SW480 (cell line): ENCODE measurements at regions not wholly inside any gene's neighbourhood (a gene's known extent, or its start where the extent isn't known, plus 50 kb on each side); places are given as distances from the start of the nearest gene placed in this dataset.

Experiments used
- DNase-seq: peaks from one replicate; pipeline ENCODE4 v3.0.0-alpha.2; 2016; ENCODE audit warnings: low spot score

DNA sequence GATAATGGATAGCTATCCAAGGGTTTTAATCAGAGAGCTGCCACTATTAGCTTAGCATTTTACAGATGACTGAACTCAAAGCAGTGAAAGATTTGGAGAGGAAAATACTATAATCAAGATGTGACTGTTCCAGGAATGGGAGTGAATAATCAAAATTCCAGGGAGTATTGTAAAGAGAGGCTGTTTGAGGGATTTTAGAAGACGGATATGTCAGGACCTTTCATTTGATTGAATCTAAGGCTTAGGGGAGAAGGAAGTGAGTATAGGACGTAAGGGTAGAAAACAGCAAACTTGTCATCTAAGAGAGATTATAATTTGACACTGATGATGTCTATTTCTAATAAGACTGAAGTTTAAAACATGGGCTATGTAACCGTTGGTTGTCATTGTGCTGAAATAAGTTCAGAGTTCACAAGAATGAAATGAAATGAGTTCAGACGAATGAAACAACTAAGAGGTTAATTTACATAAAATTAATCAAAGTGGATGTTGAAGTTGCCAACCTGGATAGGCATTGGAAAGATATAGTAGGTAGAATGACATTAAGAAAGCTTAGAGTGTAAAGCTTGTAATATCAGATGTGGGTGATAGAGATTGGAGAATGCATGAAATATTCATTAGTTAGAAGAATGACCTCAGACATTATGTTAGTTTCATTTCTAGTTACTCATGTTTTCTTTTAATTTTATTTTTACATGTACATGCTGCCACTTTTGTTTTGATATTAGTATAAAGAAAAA is 842.8 kb downstream of the SI start:
- no peak for DNase-seq

DNA sequence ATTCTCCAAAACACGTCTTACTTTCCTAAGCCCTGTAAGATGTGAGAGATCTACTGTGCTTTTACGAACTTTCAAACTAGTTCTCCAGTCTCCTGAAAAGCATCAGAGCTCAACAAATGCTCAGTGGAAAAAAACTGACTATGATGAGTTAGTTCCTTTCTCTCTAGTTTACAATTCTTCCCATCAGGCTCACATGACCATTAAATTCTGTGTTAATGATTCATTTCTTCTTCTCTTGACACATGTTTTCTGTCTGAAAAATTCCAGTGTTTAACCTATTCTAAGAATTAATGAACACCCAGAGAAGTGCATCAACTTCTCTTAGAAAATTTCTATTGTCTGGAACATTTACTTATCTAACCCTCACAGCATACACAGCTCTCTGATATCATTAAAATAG is 844.3 kb downstream of the SI start:
- no peak for DNase-seq

DNA sequence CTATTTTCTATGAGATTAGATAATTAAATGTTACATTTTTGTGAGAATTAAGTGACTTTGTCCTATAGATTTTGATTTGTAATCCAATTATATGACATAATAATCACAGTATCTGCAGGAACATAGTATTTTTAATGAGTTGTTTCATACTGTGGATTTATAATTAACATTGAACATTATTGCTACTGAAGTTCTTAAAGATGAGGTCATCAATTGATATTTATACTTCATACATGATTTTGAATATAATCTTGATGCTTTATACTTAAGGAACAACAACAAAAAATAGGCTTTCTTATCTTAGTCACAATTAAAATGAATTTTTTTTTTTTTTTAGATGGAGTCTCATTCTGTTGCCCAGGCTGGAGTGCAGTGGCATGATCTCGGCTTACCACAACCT is 846.6 kb downstream of the SI start:
- no peak for DNase-seq

DNA sequence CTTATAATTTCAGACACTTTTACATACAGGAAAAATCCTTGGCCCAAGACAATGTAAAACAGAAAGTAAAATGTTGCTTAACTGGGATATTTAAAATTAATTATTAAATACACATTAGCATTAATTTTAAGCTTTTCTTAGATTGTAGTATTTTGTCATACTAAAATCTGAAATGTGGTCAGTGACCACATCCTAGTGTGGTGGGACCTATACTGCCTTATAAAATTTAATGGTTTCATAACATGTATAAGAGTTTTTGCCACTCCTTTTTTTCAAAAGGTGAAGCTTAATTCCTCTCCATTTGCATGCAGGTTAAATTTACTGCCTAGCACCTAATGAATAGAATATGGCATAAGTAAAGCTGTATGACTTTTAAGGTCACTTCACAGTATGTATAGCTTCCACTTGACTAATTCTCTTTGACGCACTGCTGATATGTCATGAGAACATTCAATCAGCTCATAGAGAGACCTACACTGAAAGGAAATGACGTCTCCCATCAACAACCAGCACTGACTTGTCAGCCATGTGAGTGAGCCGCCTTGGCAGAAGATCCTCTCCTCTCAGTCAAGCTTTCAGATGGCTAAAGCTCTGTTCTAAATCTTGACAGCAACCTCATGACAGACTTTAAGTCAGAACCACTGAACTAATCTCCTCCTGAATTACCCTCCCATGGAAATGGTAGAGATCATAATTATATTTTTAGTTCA is 847.8 kb downstream of the SI start:
- no peak for DNase-seq

DNA sequence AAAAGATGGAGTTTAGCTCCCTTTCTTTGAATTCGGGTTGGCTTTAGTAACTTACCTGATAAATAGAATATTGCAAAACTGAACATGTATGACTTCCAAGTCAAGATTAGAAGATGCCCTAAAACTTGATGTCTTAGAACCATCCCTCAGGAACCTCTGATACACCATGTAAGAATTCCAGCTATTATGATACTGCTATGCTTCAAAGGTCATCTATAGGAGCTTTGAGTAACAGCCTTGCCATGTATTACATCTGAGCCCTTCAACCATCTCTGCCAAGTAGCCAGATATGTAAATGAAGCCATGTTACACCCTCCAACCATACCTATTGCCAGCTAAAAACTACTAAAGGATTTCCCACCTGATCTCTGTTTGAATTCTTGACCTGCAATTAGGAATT is 854.2 kb downstream of the SI start:
- no peak for DNase-seq

DNA sequence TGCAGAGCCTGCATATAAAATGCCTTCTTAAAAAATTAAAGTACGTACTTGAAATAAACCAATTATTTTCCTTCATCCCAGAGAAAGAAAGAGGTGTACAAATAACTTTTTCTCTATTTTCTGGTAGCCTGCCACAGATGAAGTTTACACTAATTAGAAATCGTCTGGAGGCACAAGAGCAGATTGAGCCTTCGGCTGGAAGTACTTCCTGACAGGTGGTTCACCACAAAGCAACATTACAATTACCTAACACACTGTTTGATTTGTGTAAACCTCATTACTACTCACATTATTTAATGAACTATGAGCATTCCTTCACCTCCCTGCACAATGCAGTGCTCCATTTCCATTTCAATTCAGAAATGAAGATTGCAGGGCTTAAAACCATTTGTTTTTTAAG is 856.1 kb downstream of the SI start:
- no peak for DNase-seq

DNA sequence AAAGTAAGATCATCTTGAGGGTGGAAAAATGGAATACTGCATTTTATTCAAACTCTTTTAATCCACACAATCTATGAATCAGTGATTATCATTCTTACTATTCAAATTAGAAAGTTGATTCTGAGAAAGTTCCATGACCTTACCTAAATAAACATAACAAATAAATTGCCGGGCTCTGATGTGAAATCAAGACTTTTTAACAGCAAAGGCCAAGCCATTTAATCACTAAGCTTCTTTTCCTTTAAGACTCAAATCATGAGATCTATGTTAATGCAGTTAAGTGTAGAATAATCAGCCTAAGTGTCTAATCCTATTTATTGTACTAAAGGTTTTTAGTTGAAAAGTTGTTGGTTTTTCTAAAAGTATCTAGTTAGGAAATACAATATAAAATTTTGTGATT is 857.0 kb downstream of the SI start:
- DNase-seq: no peak

DNA sequence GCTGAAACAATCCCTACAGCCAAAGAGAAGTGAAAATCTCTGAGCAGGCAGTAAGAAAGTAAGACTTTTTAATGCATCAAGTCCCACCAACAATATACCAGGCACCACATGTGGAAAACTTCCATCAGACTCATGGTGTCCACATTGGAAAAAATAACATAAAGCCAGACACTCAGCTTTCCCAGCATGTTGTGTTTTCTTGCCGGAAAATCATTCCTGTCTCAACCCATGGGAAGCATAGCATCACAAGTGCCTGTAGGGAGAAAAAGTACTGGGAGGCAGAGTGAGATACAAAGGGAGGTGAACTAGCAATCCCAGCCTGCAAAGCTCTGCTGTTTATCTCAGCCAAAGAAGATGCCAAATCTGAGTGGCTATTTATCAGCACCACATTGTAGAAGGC is 868.9 kb downstream of the SI start:
- DNase-seq: no peak

DNA sequence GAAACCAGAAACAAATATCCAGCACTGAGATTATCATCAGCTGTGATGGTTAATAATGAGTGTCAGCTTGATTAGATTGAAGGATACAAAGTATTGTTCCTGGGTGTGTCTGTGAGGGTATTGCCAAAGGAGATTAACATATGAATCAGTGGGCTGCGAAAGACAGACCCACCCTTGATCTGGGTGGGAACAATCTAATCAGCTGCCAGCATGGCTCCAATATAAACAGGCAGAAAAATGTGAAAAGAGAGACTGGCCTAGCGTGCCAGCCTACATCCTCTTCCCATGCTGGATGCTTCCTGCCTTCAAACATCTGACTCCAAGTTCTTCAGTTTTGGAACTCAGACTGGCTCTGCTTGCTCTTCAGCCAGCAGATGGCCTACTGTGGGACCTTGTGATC is 869.5 kb downstream of the SI start:
- DNase-seq: no peak

DNA sequence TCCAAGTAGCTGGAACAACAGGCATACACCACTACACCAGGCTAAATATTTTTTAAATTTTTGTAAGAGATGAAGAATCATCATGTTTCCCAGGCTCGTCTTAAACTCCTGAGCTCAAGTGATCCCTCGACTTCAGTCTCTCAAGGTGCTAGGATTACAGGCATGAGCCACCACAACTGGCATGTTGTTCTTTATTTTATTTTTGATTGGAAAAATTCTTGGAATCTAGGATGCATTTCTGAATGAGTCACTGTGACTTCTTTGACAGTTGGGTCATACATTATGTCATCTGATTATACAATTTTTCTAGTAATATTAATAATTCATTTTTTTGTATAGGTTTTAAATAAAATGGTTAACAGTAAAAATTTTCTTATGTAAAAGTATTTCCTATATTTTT is 870.2 kb downstream of the SI start:
- no peak for DNase-seq

DNA sequence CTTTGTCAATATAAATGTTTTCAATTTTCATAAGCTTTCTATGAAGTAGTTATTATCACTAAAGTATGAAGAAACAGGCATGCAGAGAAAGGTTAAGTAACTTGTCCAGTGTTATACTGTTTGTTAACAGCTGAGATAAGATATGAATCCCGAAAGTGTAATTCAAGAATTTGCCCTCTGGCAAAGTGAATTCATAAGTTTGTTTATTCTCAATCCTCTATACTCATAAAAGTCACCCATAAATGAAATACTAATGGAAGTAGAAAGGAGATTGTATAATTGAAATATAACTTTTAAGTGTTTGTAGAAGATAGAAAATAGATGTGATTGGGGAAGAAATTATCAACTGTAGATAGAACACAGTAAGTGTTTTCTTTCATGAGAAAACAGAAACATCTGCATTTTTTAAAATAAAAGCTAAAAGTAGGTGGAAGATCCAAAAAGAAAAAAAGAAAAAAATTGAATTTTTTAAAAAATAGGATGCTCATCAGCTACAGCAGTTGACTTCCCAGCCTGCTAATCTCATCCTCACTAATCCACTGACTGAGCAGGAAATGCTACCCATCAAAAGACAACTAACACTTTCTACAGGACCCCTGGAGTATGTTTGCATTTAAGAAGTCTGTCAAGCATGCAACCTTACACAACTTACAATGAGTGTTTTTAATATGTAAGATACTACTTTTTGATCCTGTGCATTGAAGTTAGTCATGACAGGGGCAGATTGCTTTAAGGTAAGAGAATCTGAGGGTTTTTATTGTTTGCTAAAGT is 878.1 kb downstream of the SI start:
- DNase-seq: no peak

DNA sequence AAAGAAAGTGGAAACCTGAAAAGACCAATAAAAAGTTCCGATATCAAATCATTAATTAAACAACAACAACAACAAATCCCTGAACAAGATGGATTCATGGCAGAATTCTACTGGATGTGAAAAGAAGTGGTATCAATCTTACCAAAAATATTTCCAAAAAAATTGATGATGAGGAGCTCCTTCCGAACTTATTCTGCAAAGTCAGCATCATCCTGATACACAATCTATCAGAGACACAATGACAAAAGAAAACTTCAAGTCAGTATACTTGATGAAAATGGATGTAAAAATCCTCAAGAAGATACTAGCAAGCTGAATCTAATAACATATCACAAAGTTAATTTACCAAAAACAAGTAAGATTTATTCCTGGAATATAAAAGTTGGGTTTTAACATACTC is 881.8 kb downstream of the SI start:
- no peak for DNase-seq

DNA sequence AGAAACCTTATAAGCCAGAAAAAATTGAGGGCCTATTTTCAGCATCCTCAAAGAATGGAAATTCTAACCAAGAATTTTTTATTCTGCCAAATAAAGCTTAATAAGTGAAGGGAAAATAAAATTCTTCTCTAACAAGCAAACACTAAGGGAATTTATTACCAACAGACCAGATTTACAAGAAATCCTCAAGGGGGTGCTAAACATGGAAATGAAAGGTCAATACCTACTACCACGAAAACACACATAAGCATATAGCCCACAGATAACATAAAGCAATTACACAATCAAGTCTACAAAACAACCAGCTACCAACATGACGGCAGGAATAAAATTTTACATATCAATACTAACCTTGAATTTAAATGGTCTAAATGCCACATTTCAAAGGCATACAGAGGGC is 883.5 kb downstream of the SI start:
- no peak for DNase-seq

DNA sequence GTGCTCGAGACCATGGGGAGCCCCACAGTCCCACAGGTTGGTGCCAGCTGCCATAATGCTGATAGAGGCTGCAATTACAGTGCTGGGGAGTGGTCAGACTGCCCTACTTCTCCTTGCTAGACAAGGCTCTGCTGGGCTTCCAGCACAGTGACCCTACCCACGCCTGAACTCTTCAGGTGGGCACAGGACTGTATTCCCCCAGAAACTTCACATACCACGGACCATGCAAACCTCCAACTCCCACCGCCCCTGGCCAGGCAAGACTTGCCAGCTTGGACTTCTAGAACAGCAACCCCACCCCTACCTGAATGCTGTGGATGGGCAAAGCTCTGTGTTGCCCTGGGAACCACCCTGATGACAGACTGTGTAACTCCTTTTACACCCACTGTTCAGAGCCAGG is 885.3 kb downstream of the SI start:
- DNase-seq: no peak

DNA sequence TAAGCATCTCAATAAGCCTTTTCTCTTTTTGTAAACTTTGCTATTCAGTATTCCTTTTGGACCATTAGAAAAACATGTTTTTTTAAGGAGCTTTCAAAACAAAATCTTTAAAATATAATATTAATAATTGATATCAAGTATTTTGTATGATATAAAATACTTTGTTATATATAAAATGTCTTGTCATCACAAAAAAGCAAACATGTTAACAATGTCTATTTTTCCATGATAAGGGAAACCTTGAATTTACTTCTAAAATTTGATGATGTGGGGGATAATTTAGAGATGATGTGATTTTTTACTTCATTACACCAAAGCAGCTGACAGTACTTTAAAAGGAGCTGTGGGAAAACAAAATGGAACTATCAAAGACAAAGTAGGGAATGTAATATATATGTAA is 887.7 kb downstream of the SI start:
- DNase-seq: no peak

DNA sequence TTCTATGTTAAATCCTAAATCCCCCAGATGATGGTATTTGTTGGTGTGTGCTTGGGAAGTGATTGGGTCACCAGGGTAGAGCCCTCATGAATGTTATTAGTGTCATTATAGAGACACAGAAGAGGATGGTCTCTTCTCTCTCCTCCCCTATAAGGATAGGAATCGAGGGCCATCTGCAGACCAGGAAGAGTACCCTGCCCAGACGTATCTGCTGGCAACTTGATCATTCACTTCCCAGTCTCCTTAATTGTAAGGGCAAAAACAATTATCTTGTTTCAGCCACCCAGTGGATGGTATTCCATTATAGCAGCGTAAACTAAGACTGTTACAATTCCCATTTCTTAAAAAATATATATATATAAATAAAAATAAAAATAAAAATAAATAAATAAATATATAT is 892.2 kb downstream of the SI start:
- no peak for DNase-seq

DNA sequence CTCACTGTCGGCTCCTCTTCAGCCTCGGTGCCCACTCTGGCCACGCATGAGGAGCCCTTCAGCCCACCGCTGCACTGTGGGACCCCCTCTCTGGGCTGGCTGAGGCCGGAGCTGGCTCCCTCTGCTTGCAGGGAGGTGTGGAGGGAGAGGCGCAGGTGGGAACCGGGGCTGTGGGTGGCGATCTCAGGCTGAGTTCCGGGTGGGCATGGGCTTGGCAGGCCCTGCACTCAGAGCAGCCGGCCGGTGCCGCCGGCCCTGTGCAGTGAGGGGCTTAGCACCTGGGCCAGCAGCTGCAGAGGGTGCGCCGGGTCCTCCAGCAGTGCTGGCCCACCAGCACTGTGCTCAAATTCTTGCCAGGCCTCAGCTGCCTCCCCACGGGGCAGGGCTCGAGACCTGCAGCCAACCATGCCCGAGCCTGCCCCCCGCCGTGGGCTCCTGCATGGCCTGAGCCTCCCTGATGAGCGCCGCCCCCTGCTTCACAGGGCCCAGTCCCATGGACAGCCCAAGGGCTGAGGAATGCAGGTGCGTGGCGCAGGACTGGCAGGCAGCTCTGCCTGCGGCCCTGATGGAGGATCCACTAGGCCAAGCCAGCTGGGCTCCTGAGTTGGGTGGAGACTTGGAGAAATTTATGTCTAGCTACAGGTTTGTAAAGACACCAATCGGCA is 899.1 kb downstream of the SI start:
- no peak for DNase-seq

DNA sequence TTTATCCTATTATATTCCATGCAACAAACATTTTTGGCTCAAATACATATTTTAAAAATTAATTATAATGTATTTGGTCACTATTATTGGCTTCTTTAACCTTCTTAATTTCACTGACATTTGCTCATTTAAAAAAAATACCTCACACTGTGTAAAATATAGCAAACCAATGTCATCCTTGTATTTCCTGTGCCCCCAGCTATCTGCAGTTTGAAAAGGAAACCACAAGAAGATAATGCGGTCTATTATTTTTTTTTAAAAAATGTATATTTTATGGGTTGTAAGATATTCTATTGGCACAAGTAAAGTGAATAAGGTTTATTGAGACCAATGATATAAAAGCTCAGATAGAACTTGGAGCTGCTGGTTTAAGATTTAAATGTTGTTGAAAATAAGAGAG is 904.2 kb downstream of the SI start:
- no peak for DNase-seq

DNA sequence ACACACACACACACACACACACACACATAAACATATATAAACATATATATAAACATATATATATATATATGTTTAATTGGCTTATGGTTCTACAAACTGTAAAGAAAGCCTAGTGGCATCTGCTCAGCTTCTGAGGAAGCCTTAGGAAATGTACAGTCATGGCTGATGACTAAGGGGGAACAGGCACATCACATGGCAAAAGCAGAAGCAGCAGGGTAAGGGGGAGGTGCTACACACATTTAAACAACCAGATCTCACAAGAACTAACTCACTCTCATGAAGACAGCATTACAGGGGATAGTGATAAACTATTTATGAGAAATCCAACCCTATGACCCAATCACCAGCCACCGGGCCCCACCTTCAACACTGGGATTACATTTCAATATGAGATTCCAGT is 922.9 kb downstream of the SI start:
- DNase-seq: no peak

DNA sequence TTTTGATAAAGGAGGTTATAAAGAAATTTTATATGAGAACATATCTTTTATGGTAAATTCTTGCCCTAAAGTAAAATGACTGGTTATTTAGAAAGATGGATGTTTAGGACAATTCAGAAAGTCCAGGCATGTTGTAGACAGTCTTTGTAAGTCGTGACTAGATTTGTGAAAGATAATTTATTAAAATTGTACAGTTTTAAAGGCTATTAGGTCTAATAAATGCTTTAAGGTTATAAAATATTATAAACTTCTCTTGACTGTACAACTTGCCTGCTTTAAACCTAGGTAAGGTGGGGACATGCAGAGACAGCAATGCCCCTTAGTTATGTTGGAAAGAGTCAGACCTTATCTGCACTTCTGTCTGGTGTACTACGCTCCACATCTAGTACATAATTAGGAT is 933.5 kb downstream of the SI start:
- no peak for DNase-seq

DNA sequence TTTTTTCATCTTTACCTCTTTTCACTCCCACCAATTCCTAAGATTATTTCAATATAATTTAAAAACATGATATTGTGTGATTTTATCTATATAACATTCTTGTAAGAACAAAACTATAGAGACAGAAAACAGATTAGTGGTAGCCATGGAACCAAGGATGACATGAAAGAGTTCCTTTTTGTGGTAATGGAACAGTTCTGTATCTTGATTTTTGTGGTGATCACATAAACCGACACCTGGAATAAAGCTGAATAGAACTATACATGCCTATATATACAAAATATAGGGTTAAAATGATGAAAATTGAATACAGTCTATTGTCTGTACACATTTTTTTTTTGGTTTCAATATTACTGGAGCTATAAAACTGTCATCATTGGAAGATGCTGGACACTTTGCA is 945.4 kb downstream of the SI start:
- DNase-seq: no peak

DNA sequence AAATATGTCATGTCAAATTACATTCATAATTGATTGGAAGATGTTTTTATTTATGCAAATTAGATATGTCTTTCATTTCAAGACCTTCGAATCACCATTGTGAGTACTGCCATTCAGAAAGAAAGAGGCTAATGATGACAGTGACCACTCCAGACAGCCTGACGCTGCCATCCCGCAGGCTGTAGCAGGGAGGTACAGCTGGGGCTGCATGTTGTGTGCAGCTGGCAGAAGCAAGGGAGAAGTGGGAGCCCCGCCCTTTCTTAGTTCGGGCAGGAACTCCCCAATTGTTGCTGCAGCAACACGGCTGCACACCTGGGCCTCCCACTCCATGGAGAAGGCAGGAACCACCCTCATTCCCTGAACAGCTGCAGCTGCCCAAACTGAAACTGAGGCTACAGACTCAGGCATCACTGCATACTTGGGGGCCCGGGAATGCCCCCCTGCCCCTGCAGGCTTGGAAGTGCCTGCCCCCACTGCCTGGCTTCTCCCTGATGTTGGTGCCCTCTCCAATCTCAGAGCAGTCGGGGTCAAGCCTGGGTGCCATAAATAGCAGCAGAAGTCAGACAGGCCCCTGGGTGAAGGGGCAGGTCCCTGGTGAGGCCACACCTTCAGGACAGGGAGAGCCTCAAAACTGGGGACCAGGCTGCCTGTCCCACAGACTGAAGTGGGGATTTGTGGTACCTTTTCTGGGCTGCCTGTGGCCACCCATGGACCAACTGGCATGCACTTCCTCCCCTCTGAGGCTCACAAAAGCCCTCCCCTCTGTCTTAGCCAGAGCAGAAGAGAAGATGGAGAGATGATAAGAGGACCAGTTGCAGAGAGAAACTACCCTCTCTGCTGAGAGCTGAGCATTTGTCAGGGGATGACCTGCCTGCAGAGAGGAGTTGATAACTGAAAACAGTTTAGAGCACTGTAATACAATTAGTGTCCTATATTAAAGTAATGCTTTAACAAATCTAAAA is 964.6 kb downstream of the SI start:
- no peak for DNase-seq
